ENCODE measurements at regions not wholly inside any gene's neighbourhood (a gene's known extent, or its start where the extent isn't known, plus 50 kb on each side); places are given as distances from the start of the nearest gene placed in this dataset.

- TF ChIP-seq CTCF (optimal IDR thresholded peaks at IDR 0.05 in 1 of 3, IDR thresholded peaks at IDR 0.05 in 1 of 3, conservative IDR thresholded peaks at IDR 0.05 in 1 of 3; ENCODE audit: extremely low read depth in 1 of 3, insufficient read depth in 2 of 3, low read length in 3 of 3) = no peak
- TF ChIP-seq EZH2 (IDR thresholded peaks at IDR 0.05; ENCODE audit: low read length) = no peak
Observed at GRCh38 chr10:10520491-10521385, 496.9 kb upstream of the CELF2 start.
